Fibroblast of skin of back (primary cell): ENCODE measurements at regions not wholly inside any gene's neighbourhood (a gene's known extent, or its start where the extent isn't known, plus 50 kb on each side); places are given as distances from the start of the nearest gene placed in this dataset.

ENCODE experiments used
- DNase-seq: peaks from one replicate; pipeline ENCODE4 v3.0.0-alpha.2; 2013

GRCh38 chr21:27225940-27226339 is 259.1 kb upstream of the ADAMTS5 start:
- DNase-seq: no peak

- peak; percentile 69 for DNase-seq
Measured at GRCh38 chr21:27225151-27225550, 258.3 kb upstream of the ADAMTS5 start.

GRCh38 chr21:27224169-27224568 is 257.3 kb upstream of the ADAMTS5 start:
- no peak for DNase-seq

DNA sequence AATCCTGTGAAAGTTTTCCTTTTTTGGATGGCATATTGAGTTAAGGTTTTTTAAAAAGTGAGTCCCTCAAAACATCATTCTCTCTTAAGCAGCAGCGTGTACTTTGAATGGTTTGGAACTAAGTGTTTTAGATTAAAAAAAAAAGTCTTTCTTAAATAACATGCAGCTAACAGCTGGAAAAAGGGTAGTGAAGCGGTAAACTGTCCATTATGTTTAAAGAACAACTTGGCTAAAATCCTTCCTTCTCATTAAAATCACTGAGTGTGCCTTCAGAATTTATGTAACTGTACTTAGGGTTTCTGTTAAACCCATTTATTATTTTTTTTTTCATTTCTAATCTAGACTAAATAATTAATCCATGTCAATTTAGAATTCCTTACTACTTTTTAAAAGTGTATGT is 254.2 kb upstream of the ADAMTS5 start:
- DNase-seq: no peak

DNA sequence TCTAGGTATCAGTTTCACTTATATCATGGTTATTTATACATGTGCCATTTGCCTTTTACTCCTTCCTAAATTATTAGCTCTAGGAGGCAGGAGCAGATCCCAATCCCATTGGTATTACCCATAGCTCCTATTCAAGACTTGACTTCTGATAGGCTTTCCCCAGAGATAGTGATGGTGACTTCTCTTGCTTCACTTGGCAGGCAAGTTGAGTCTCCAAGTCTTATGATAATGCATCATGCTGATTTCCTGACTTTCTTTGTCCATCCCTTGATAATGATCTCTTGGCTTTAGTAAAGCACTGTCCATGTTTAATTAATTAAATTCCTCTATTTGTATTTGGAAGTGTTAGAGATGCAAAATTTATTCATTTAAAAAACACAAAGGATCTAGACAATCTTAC is 253.5 kb upstream of the ADAMTS5 start:
- DNase-seq: no peak

DNA sequence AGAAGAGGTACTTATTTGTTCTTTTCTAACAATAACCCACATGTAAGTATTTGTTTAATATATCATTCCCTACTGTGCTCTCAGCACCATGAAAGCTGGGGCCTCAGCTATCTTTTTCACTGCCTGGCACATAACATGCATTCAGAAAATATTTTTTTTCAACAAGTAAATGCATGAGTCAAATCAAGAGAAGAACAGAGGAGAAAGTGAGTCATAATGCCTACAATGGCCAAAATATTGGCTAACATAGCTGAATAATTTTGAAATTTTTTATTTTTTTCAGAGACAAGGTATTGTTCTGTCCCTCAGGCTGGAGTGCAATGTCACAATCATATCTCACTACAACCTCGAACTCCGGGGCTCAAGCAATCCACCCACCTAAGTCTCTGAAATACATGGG is 252.2 kb upstream of the ADAMTS5 start:
- peak; percentile 80 for DNase-seq

DNA sequence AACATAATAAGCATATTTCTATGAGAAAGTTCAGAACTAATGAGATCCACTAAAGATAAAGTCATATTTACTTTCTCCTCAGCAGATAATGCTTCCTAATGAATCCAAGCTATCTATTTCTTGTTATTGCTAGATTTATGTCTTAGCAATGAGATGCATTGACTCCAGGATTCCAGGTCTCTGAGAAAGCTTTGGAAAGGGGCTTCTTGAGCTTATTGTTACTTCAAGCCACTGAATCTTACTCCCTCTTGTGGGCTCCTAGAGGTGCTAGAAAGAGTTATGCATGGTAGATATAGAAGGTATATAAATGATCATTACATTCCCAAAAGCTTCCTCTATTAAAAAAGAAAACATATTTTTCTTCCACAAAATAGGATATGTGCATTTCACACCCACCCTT is 246.4 kb upstream of the ADAMTS5 start:
- peak; percentile 37 for DNase-seq

DNA sequence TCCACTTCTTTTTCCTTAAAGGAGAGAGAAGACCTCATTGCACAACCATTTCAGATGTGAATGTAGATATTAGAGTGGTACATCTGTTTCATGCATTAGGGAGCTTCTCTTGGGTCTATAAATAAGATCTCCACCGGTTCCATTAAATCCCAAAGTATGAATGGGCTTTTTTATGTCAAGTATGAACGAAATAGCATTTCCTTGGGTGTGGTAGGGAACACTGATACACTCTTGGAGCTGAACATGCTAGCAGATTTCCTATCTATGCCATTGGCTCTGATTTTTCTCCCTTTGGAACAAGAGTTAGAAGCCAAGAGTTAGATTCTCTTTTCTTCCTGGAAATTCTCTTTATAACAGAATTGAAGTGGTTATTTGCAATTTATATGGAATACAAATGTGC is 245.6 kb upstream of the ADAMTS5 start:
- no peak for DNase-seq

GRCh38 chr21:27209546-27209945 is 242.7 kb upstream of the ADAMTS5 start:
- no peak for DNase-seq

GRCh38 chr21:27206368-27206982 is 239.6 kb upstream of the ADAMTS5 start:
- peak; percentile 87 for DNase-seq

- DNase-seq: no peak
Measured at GRCh38 chr21:27202301-27202700, 235.4 kb upstream of the ADAMTS5 start.

DNA sequence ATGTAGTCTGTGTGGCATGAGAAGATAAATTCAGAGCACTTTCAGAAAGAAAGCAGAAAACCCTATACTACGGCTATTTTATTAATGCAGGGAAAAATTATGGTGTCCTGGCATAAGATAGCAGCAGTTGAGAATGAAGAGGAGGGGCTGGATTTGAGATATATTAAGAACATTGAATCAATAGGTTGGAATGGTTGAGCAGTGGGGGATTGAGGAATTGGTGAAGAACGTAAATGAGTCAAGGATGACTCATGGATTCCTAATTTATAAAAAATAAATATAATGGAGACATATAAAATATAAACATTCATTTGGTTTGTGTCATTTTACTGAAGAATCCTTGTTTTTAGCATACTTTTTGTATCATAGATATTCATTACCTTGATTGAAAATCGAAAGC is 234.3 kb upstream of the ADAMTS5 start:
- peak; percentile 90 for DNase-seq

- no peak for DNase-seq
Measured at GRCh38 chr21:27196651-27197050, 229.8 kb upstream of the ADAMTS5 start.

DNA sequence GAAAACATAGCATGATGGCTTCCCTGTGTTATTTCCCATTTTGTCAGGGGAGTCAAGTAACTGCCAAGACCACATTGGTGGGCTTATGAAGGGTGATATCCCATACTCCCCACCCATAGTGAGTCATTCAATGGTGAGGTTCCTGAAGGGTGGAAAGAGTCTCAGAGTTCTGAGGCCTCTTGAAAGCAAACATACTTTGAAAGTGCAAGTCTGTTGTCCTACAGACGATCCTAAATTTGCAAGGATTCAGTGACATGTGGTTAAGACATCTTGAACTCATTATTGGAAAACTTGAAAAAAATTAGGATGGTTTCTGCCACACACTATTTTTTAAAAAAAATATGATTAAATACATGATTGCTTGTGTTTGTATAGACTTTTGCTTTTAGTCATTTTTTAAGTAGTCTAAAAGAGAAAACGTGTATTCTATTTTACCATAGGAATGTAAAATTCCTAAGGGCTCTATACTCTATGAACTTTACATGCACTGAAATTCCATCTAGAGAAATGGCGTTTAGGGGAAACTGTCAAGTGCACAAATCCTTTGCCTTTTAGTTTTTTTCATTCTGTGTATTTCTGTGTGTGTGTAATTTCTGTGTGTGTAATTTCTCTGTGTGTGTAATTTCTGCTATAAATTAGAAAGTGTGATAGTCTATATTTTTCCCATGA is 225.5 kb upstream of the ADAMTS5 start:
- peak; percentile 83 for DNase-seq

DNA sequence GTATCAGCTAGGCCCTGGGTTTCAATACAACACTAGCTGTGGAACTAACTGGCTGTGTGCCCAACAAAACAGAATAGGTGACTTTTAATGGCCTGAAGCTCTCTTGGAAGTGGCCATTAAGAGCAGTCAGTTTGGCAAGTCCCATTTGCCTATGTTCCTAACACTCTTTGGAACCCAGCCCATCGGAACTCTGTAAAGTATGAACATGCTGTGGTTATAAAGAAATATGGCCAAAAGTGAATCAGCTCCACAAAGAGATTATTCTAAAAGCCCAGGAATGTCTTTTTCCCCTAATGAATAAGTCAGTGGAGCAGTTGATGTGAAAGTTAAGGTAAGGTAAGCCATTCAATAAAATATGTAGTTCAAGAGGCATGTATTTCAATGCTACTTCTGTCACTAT is 223.7 kb upstream of the ADAMTS5 start:
- DNase-seq: peak; percentile 64

DNA sequence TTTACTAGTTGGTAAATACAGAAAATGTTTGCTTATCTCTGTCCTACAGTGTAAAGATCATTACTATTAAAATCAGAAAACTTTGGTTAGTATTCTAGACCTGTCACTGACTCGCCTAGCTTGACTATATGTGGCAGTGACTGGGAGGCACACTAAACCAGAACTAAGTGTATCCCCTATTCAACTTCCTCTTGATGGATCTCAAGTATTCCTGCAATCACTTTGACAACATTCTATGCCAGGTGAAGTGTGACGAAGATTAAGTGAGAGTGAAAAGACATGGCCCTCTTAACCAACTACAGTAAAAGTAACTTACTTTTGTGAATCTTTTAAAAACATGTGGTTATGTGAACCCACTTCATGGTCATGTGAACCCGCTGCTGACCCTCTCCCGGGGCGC is 223.0 kb upstream of the ADAMTS5 start:
- DNase-seq: no peak

- peak; percentile 30 for DNase-seq
Measured at GRCh38 chr21:27173053-27173452, 206.2 kb upstream of the ADAMTS5 start.

GRCh38 chr21:27171707-27172106 is 204.8 kb upstream of the ADAMTS5 start:
- peak; percentile 32 for DNase-seq

- no peak for DNase-seq
Measured at GRCh38 chr21:27168084-27168483, 201.2 kb upstream of the ADAMTS5 start.

DNA sequence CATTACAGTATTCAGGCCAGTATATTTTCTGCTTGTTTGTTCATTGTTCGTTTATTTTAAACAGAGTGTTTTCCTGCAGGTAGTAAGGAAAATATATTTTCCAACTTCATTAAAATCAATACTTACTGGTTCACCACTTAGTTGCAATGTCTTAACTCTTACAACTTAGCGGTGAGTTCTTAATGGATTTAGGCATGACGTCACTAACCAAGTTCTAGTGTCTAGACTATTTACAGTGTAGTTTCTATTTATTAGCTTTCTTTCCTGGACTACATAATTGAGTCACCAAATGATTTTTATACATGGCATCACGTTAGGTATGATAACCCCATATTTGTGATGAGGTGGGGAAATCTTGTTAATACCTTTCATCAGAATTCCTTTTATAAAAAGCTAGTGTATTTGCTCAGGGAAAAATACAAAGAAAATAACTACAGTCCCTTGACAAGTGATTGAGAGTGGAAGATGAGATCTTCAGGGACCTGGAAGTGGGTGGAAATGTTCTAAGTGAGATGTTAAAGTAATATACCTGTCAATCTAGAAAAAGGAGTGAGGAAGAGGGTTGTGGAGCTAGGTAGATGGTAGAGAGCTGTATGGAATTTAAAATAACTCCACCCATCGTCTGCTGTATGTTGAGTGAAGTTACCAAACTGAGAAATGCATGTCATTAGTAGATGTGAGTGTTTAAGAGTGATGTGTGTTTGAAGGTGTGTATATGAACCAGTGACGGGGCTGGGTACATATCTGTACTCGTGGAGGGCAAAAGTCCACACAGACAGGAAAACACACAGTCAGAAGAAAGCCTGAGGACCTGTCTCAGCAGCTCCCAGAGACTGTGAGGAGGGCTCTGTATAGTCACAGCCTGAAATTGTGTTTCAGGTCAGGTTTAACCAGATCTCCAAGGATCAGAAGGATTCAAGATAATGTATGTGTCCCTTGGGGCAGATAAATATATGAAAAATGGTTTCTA is 197.6 kb upstream of the ADAMTS5 start:
- DNase-seq: no peak

DNA sequence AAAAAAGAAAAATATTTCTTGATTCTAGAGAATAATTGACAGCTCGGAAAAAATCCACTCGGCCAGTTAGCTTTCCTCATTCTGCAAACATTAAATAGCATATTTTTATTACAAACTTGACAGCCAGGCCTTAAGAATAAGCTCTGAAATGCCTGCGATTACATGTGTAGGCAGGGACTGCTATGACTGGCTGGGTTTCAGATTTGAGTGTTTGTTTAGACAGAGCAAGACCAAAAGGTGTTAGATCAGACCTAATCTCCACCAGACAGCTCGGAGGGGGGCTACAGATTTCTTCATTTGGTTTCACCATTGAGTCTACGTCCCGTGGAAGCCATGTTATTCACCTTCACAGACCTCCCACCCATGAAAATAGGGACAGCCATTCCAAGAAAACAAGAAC is 192.1 kb upstream of the ADAMTS5 start:
- no peak for DNase-seq

GRCh38 chr21:27157097-27157496 is 190.2 kb upstream of the ADAMTS5 start:
- DNase-seq: no peak

DNA sequence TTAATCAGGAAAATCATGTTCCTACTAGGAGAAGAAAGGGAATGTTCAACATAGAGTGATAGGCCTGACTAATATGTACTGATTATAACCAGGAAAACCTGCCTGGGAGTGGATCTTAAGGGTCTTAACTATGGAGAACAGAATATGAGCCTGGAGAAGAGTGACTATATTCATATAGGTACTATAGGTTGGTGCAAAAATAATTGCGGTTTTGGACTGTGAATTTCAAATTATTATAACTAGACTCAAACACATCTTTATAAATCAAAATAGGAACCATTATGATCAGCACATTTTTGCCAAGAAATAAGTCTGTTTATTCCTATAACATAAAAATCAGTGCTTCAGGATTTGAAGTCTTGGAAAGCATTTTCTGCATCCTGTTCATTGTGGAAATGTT is 189.8 kb upstream of the ADAMTS5 start:
- no peak for DNase-seq

DNA sequence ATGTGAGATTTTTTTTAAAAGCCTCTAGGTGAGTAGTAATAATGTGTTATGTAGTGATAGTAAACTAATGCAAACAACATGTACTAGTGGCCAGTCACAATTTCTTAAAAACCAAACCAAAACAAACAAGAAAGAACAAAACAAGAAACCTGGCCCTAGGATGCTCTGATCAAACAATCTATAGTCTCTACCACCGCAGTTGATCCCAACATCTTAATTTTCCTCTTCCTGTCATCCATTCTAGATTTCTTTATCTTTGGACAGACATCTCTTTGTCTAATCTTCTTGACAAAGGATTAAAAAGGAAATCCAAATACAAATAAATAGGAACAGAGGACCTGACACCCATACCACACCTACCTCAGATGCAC is 188.2 kb upstream of the ADAMTS5 start:
- no peak for DNase-seq
